AG08395 (cell line): ENCODE measurements at regions not wholly inside any gene's neighbourhood (a gene's known extent, or its start where the extent isn't known, plus 50 kb on each side); places are given as distances from the start of the nearest gene placed in this dataset.
A peak's percentile ranks its signal among the peaks of the same experiment; 100 is the strongest.
"Not testable (repeated sequence)": the region's sequence is repeated elsewhere in the genome, so short reads cannot be mapped to it uniquely, and the experiment has no call there.

Experiments
- DNase-seq: peaks from one replicate; pipeline ENCODE4 v3.0.0; 2012; ENCODE audit warnings: mixed read lengths, low spot score

- peak; percentile 24 for DNase-seq
These were observed 219.9 kb upstream of the NREP start for GRCh38 chr5:111976705-111977435.

GRCh38 chr5:111975133-111975532 lies 218.1 kb upstream of the NREP start:
- DNase-seq: peak; percentile 14

GRCh38 chr5:111973961-111974360 lies 217.0 kb upstream of the NREP start:
- DNase-seq: no peak

- no peak for DNase-seq
These were observed 215.6 kb upstream of the NREP start for GRCh38 chr5:111972548-111972947.

- DNase-seq: no peak
These were observed 215.1 kb upstream of the NREP start for GRCh38 chr5:111972080-111972479.

GRCh38 chr5:111968459-111968858 lies 211.5 kb upstream of the NREP start:
- DNase-seq: peak; percentile 60

- DNase-seq: no peak
These were observed 210.5 kb upstream of the NREP start for GRCh38 chr5:111967463-111967862.

- DNase-seq: no peak
These were observed 209.3 kb upstream of the NREP start for GRCh38 chr5:111966290-111966689.

- DNase-seq: no peak
These were observed 206.6 kb upstream of the NREP start for GRCh38 chr5:111963555-111963954.

GRCh38 chr5:111962906-111963305 lies 205.9 kb upstream of the NREP start:
- DNase-seq: no peak

GRCh38 chr5:111961862-111962261 lies 204.9 kb upstream of the NREP start:
- DNase-seq: no peak

GRCh38 chr5:111960476-111961215 lies 203.7 kb upstream of the NREP start:
- DNase-seq: peak; percentile 15

- DNase-seq: no peak
These were observed 201.9 kb upstream of the NREP start for GRCh38 chr5:111958851-111959250.

GRCh38 chr5:111956765-111957164 lies 199.8 kb upstream of the NREP start:
- not testable (repeated sequence) for DNase-seq

- peak; percentile 28 for DNase-seq
These were observed 197.8 kb upstream of the NREP start for GRCh38 chr5:111954516-111955395.

- DNase-seq: peak; percentile 25
These were observed 196.5 kb upstream of the NREP start for GRCh38 chr5:111953351-111954127.

- DNase-seq: no peak
These were observed 195.6 kb upstream of the NREP start for GRCh38 chr5:111952555-111952954.

GRCh38 chr5:111950660-111951059 lies 193.7 kb upstream of the NREP start:
- peak; percentile 27 for DNase-seq

GRCh38 chr5:111948092-111948841 lies 191.3 kb upstream of the NREP start:
- peak; percentile 78 for DNase-seq

- DNase-seq: no peak
These were observed 189.6 kb upstream of the NREP start for GRCh38 chr5:111946556-111946955.

- no peak for DNase-seq
These were observed 188.5 kb upstream of the NREP start for GRCh38 chr5:111945535-111945934.
